ENCODE measurements at regions not wholly inside any gene's neighbourhood (a gene's known extent, or its start where the extent isn't known, plus 50 kb on each side); places are given as distances from the start of the nearest gene placed in this dataset.

- TF ChIP-seq ZNF557 (CRISPR knock-in tag; IDR thresholded peaks at IDR 0.05): no peak
- TF ChIP-seq KAT7 (CRISPR knock-in tag; IDR thresholded peaks at IDR 0.05; ENCODE audit: borderline replicate concordance): peak; percentile 36; the same call in 1 of the 2 replicates
- 0 out of 2 replicates have a peak, but pooled peaks have one; percentile 36 for TF ChIP-seq ARNTL (CRISPR knock-in tag; IDR thresholded peaks at IDR 0.05)
- TF ChIP-seq CREB1 (IDR thresholded peaks at IDR 0.05): no peak
- TF ChIP-seq CREB1 (CRISPR knock-in tag; IDR thresholded peaks at IDR 0.05): 0 out of 2 replicates have a peak, but pooled peaks have one; percentile 37
- TF ChIP-seq ZNF768 (CRISPR knock-in tag; IDR thresholded peaks at IDR 0.05): no peak
- TF ChIP-seq SMYD3 (CRISPR knock-in tag; IDR thresholded peaks at IDR 0.05): 0 out of 2 replicates have a peak, but pooled peaks have one; percentile 26
- TF ChIP-seq ZNF607 (CRISPR knock-in tag; IDR thresholded peaks at IDR 0.05; ENCODE audit: borderline replicate concordance): no peak
- peak; percentile 58 for TF ChIP-seq NCOA2 (CRISPR knock-in tag; IDR thresholded peaks at IDR 0.05)
- TF ChIP-seq ZSCAN5A (CRISPR knock-in tag; IDR thresholded peaks at IDR 0.05; ENCODE audit: borderline replicate concordance): peak; percentile 64; the same call in 1 of the 2 replicates
- peak in 1 of 2 experiments; percentile 27; a peak in 1 of 4 replicates for TF ChIP-seq EP300 (IDR thresholded peaks at IDR 0.05; ENCODE audit: low read depth in 2 of 2, low read length in 2 of 2)
- no peak for TF ChIP-seq EP300 (CRISPR knock-in tag; IDR thresholded peaks at IDR 0.05; ENCODE audit: borderline replicate concordance)
- TF ChIP-seq, protein P1, sequence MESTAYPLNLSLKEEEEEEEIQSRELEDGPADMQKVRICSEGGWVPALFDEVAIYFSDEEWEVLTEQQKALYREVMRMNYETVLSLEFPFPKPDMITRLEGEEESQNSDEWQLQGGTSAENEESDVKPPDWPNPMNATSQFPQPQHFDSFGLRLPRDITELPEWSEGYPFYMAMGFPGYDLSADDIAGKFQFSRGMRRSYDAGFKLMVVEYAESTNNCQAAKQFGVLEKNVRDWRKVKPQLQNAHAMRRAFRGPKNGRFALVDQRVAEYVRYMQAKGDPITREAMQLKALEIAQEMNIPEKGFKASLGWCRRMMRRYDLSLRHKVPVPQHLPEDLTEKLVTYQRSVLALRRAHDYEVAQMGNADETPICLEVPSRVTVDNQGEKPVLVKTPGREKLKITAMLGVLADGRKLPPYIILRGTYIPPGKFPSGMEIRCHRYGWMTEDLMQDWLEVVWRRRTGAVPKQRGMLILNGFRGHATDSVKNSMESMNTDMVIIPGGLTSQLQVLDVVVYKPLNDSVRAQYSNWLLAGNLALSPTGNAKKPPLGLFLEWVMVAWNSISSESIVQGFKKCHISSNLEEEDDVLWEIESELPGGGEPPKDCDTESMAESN (CRISPR knock-in tag; conservative IDR thresholded peaks at IDR 0.05): 0 out of 2 replicates have a peak, but pooled peaks have one; percentile 26
- TF ChIP-seq TARDBP (CRISPR knock-in tag; IDR thresholded peaks at IDR 0.05): 0 out of 2 replicates have a peak, but pooled peaks have one; percentile 54
- TF ChIP-seq RFX3 (CRISPR knock-in tag; IDR thresholded peaks at IDR 0.05): no peak
- TF ChIP-seq NR2F2 (IDR thresholded peaks at IDR 0.05; ENCODE audit: borderline replicate concordance, low read depth): peak; percentile 84
- TF ChIP-seq, protein P2, sequence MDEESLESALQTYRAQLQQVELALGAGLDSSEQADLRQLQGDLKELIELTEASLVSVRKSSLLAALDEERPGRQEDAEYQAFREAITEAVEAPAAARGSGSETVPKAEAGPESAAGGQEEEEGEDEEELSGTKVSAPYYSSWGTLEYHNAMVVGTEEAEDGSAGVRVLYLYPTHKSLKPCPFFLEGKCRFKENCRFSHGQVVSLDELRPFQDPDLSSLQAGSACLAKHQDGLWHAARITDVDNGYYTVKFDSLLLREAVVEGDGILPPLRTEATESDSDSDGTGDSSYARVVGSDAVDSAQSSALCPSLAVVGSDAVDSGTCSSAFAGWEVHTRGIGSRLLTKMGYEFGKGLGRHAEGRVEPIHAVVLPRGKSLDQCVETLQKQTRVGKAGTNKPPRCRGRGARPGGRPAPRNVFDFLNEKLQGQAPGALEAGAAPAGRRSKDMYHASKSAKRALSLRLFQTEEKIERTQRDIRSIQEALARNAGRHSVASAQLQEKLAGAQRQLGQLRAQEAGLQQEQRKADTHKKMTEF (CRISPR knock-in tag; IDR thresholded peaks at IDR 0.05): 0 out of 2 replicates have a peak, but pooled peaks have one; percentile 50
- TF ChIP-seq LCORL (IDR thresholded peaks at IDR 0.05): peak; percentile 76; the same call in 1 of the 2 replicates
- peak; percentile 83 for TF ChIP-seq LCORL (CRISPR knock-in tag; IDR thresholded peaks at IDR 0.05)
- peak; percentile 40; the same call in 1 of the 2 replicates for TF ChIP-seq PPARG (CRISPR knock-in tag; conservative IDR thresholded peaks at IDR 0.05)
- peak; percentile 20; the same call in 1 of the 2 replicates for TF ChIP-seq ZNF12 (CRISPR knock-in tag; IDR thresholded peaks at IDR 0.05)
- peak; percentile 36; the same call in 1 of the 2 replicates for TF ChIP-seq ETV5 (CRISPR knock-in tag; IDR thresholded peaks at IDR 0.05; ENCODE audit: borderline replicate concordance)
- TF ChIP-seq GABPB1 (CRISPR knock-in tag; IDR thresholded peaks at IDR 0.05): no peak
- 0 out of 2 replicates have a peak, but pooled peaks have one; percentile 22 for TF ChIP-seq MXD4 (CRISPR knock-in tag; IDR thresholded peaks at IDR 0.05)
- TF ChIP-seq ZMYM4 (CRISPR knock-in tag; IDR thresholded peaks at IDR 0.05): peak; percentile 37
- 0 out of 2 replicates have a peak, but pooled peaks have one; percentile 29 for TF ChIP-seq CEBPG (CRISPR knock-in tag; IDR thresholded peaks at IDR 0.05)
- TF ChIP-seq SOX6 (IDR thresholded peaks at IDR 0.05): no peak
- peak; percentile 71 for TF ChIP-seq SOX6 (CRISPR knock-in tag; IDR thresholded peaks at IDR 0.05)
- TF ChIP-seq PHF20 (CRISPR knock-in tag; IDR thresholded peaks at IDR 0.05): no peak
- TF ChIP-seq ZNF563 (CRISPR knock-in tag; IDR thresholded peaks at IDR 0.05): no peak
These were observed 56.2 kb upstream of the NHSL1 start (continued) for GRCh38 chr6:138555421-138555988.
